Spleen (tissue), 11 donors: ENCODE measurements at regions not wholly inside any gene's neighbourhood (a gene's known extent, or its start where the extent isn't known, plus 50 kb on each side); places are given as distances from the start of the nearest gene placed in this dataset.

Experiments
- DNase-seq: peaks from one replicate; pipeline ENCODE4 v3.0.0-alpha.2; 2020
- H3K27ac ChIP-seq, 8 donors: fragments of 200-600 bp; sonication (generic) in 7 of 8; 1 replicate in 4 of 8; 2 replicates in 4 of 8; pipeline versions ENCODE4 v1.5.0 to v1.8.0; 2016 to 2021; ENCODE audit warnings: inconsistent platforms in 4 of 8, mild to moderate bottlenecking in 4 of 8, moderate library complexity in 1 of 8
- H3K27me3 ChIP-seq, 7 donors: fragments of 200-600 bp; sonication (generic) in 6 of 7; replicated peaks in 1 of 7; 1 replicate in 4 of 7; 2 replicates in 3 of 7; pipeline versions ENCODE4 v1.5.0 to v1.8.0; 2016 to 2021; ENCODE audit warnings: inconsistent platforms in 3 of 7, mild to moderate bottlenecking in 1 of 7
- H3K36me3 ChIP-seq, 6 donors: fragments of 200-600 bp; sonication (generic) in 5 of 6; 1 replicate in 4 of 6; 2 replicates in 2 of 6; pipeline versions ENCODE4 v1.5.0 to v1.8.0; 2016 to 2021; ENCODE audit warnings: inconsistent platforms in 2 of 6
- H3K4me1 ChIP-seq, 6 donors: fragments of 200-600 bp; sonication (generic) in 5 of 6; 1 replicate in 3 of 6; 2 replicates in 3 of 6; pipeline versions ENCODE4 v1.5.0 to v1.8.0; 2016 to 2021; ENCODE audit warnings: inconsistent platforms in 3 of 6
- H3K4me3 ChIP-seq, 8 donors: fragments of 200-600 bp; sonication (generic) in 7 of 8; 1 replicate in 4 of 8; 2 replicates in 4 of 8; pipeline versions ENCODE4 v1.5.0 to v1.8.0; 2016 to 2021; ENCODE audit warnings: inconsistent platforms in 4 of 8, mild to moderate bottlenecking in 4 of 8, moderate library complexity in 2 of 8
- H3K9me3 ChIP-seq, 8 donors: fragments of 200-600 bp; sonication (generic) in 7 of 8; 1 replicate in 4 of 8; 2 replicates in 4 of 8; pipeline versions ENCODE4 v1.5.0 to v1.8.0; 2016 to 2021; ENCODE audit warnings: inconsistent platforms in 4 of 8
- POLR2A ChIP-seq, 3 donors: fragments of 450-650 bp; IDR thresholded peaks; one replicate each; pipeline ENCODE4 v1.5.1; 2017; ENCODE audit warnings: antibody characterized with exemption in 3 of 3, mild to moderate bottlenecking in 1 of 3
- POLR2AphosphoS5 ChIP-seq, 3 donors: sonication (generic); formaldehyde crosslinking; IDR thresholded peaks; one replicate each; pipeline ENCODE4 v1.5.1; 2017; ENCODE audit warnings: antibody characterized with exemption in 3 of 3
- WGBS, 5 donors: extraction: QIAGEN DNeasy Blood & Tissue Kit in 3 of 5; methylation state at CpG; one replicate each; pipeline versions ENCODE4 v1.1.5 to v1.1.7; 2013 to 2018; 5-methylcytosine and 5-hydroxymethylcytosine counted together
- intact Hi-C: fragments of 100-400 bp; cut with DNase I; formaldehyde crosslinking; loops from one replicate; pipeline ENCODE4 v1.15.0; 2023; ENCODE audit warnings: low total_unique reads
- TF ChIP-seq, protein P1 (sequence below), 11 experiments: fragments of 200-600 bp in 7 of 11; fragments of 450-650 bp in 4 of 11; sonication (generic) in 4 of 11; IDR thresholded peaks in 8 of 11; conservative IDR thresholded peaks in 3 of 11; 1 replicate in 7 of 11; 2 replicates in 4 of 11; pipeline versions ENCODE4 v1.4.0 to v1.8.0; 2016 to 2021; ENCODE audit warnings: antibody characterized with exemption in 11 of 11, inconsistent platforms in 4 of 11, mild to moderate bottlenecking in 1 of 11
- donor health status: healthy with polysubstance abuse.
- donor health status: DM: no; HTN: no; CAD: no; lungs with moderate emphysema.
- donor health status: DM: no; HTN: no; CAD: no.
- donor health status: Bipolar disorder and iron deficiency.
- donor health status: healthy.
- donor health status: DM: no; HTN: no; CAD: no.
- donor health status: DM: yes; HTN: yes; CAD: no.

GRCh38 chr3:30510596-30510995 is 95.8 kb upstream of the TGFBR2 start:
- Histone ChIP-seq H3K27me3 (no peaks in the 10 kb centered on the region), H3K27ac (no peak overlapping the region), H3K4me1 (peaks cover 0 to 12% (median 6%) of the 10 kb centered on the region in 6 donors), H3K9me3 (no peaks in the 10 kb centered on the region), H3K4me3 (no peak overlapping the region), H3K36me3 (no peaks in the 10 kb centered on the region)
- DNase-seq = no peak
- TF ChIP-seq POLR2A (IDR thresholded peaks at IDR 0.05) = no peak
- TF ChIP-seq, protein P1, sequence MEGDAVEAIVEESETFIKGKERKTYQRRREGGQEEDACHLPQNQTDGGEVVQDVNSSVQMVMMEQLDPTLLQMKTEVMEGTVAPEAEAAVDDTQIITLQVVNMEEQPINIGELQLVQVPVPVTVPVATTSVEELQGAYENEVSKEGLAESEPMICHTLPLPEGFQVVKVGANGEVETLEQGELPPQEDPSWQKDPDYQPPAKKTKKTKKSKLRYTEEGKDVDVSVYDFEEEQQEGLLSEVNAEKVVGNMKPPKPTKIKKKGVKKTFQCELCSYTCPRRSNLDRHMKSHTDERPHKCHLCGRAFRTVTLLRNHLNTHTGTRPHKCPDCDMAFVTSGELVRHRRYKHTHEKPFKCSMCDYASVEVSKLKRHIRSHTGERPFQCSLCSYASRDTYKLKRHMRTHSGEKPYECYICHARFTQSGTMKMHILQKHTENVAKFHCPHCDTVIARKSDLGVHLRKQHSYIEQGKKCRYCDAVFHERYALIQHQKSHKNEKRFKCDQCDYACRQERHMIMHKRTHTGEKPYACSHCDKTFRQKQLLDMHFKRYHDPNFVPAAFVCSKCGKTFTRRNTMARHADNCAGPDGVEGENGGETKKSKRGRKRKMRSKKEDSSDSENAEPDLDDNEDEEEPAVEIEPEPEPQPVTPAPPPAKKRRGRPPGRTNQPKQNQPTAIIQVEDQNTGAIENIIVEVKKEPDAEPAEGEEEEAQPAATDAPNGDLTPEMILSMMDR (IDR thresholded peaks at IDR 0.05 in 8 of 11, conservative IDR thresholded peaks at IDR 0.05 in 3 of 11) = no peak
- no peak for TF ChIP-seq POLR2AphosphoS5 (IDR thresholded peaks at IDR 0.05)
- 93 to 98% (median 95%) methylated on average over 3 of the region's 3 CpGs for WGBS, 5 donors
- intact Hi-C loops = no loop called here

GRCh38 chr3:30511524-30512251 is 94.7 kb upstream of the TGFBR2 start:
- intact Hi-C loops = no loop called here

GRCh38 chr3:30512576-30512975 is 93.8 kb upstream of the TGFBR2 start:
- Histone ChIP-seq H3K36me3 (no peaks in the 10 kb centered on the region), H3K4me3 (no peak overlapping the region), H3K27ac (no peak overlapping the region), H3K27me3 (no peaks in the 10 kb centered on the region), H3K4me1 (peaks cover 0 to 12% (median 6%) of the 10 kb centered on the region in 6 donors), H3K9me3 (no peaks in the 10 kb centered on the region)
- TF ChIP-seq POLR2AphosphoS5 (IDR thresholded peaks at IDR 0.05) (no peak), POLR2A (IDR thresholded peaks at IDR 0.05) (no peak)
- TF ChIP-seq, protein P1 (IDR thresholded peaks at IDR 0.05 in 8 of 11, conservative IDR thresholded peaks at IDR 0.05 in 3 of 11) = no peak
- intact Hi-C loops = no loop called here
- 0 to 97% (median 53%) methylated on average over 1 of the region's 1 CpG for WGBS, 5 donors
- DNase-seq = no peak

More at GRCh38 chr3:30511524-30512251, 94.7 kb upstream of the TGFBR2 start:
- H3K36me3 ChIP-seq = no peaks in the 10 kb centered on the region
- no peak overlapping the region for H3K4me3 ChIP-seq
- TF ChIP-seq, protein P1 (IDR thresholded peaks at IDR 0.05 in 8 of 11, conservative IDR thresholded peaks at IDR 0.05 in 3 of 11) = no peak
- TF ChIP-seq POLR2AphosphoS5 (IDR thresholded peaks at IDR 0.05) (no peak), POLR2A (IDR thresholded peaks at IDR 0.05) (no peak)
- 37 to 64% (median 60%) methylated on average over 9 of the region's 9 CpGs for WGBS, 5 donors
- H3K9me3 ChIP-seq = no peaks in the 10 kb centered on the region
- H3K27me3 ChIP-seq = no peaks in the 10 kb centered on the region
- H3K4me1 ChIP-seq = peaks cover 0 to 12% (median 6%) of the 10 kb centered on the region in 6 donors
- no peak for DNase-seq
- H3K27ac ChIP-seq = peak overlapping the region in 6 of 8 donors; percentile 24 to 51 (median 44)

DNA sequence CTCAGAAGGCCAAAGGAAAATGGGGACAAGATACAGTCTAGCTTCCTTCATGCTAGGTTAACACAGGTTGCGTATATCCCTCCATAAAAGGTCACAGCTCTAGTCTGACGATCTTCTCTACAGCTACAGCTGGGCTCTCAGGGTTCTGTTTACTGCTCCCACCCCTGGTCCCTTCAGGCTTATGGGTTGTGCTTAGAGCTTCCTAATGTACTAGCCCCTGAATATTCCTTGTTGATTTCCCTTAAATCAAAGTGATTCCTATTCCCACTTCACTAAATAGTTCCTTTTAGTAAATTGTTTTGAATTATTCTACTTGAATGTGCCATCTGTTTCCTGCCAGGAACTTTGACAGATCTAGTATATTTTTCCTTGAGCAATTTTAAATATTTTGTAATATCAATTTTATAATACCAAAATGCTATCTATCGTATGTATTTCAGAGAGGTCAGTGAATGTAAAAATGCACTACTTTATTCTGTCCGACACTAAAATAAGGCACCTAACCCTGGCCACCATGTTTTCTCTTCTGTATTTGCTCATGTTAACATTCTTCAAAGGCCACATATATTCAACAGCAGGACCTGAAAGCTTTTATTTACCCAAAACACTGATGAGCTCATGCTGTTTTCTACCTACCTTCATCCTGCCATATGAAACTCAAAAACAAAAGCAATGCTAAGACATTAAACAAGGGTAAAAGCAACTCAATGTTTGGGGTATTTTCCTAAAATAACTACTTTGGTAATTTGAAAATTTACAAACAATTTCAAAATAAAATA is 92.8 kb upstream of the TGFBR2 start:
- WGBS, 5 donors = 86 to 92% (median 90%) methylated on average over 4 of the region's 4 CpGs

More for the DNA sequence above, 92.8 kb upstream of the TGFBR2 start:
- Histone ChIP-seq H3K36me3 (no peaks in the 10 kb centered on the region), H3K27me3 (no peaks in the 10 kb centered on the region), H3K4me1 (peaks cover 0 to 16% (median 8%) of the 10 kb centered on the region in 6 donors), H3K27ac (peak overlapping the region in 1 of 8 donors; percentile 2), H3K9me3 (no peaks in the 10 kb centered on the region), H3K4me3 (no peak overlapping the region)
- TF ChIP-seq POLR2AphosphoS5 (IDR thresholded peaks at IDR 0.05) = no peak
- intact Hi-C loops = no loop called here
- no peak for DNase-seq
